Retinal pigment epithelial cell (primary cell): ENCODE measurements at regions not wholly inside any gene's neighbourhood (a gene's known extent, or its start where the extent isn't known, plus 50 kb on each side); places are given as distances from the start of the nearest gene placed in this dataset.

Experiments used
- DNase-seq: peaks from one replicate; pipeline ENCODE4 v3.0.0-alpha.2; 2010; ENCODE audit warnings: low read depth
- H3K4me3 ChIP-seq: 2 replicates; pipeline ENCODE4 v1.5.1; 2011; ENCODE audit warnings: mild to moderate bottlenecking, low read length, control low read depth, moderate library complexity
- CTCF ChIP-seq: conservative IDR thresholded peaks from 2 replicates; pipeline ENCODE4 v1.5.1; 2011; ENCODE audit warnings: low read depth, low read length, control low read depth, inconsistent platforms

- no peak overlapping the region for H3K4me3 ChIP-seq
- TF ChIP-seq CTCF = no peak
- no peak for DNase-seq
Measured at GRCh38 chr1:5394111-5394510, 598.1 kb downstream of the NPHP4 start.

- no peak for DNase-seq
- no peak for TF ChIP-seq CTCF
- H3K4me3 ChIP-seq = no peak overlapping the region
Measured at GRCh38 chr1:5393603-5394002, 598.6 kb downstream of the NPHP4 start.

GRCh38 chr1:5393146-5393545, 599.1 kb downstream of the NPHP4 start:
- no peak overlapping the region for H3K4me3 ChIP-seq
- TF ChIP-seq CTCF = no peak
- DNase-seq = no peak

GRCh38 chr1:5391725-5392124, 600.5 kb downstream of the NPHP4 start:
- no peak for DNase-seq
- no peak overlapping the region for H3K4me3 ChIP-seq
- no peak for TF ChIP-seq CTCF

- no peak overlapping the region for H3K4me3 ChIP-seq
- TF ChIP-seq CTCF = no peak
- no peak for DNase-seq
Measured at GRCh38 chr1:5390504-5390903, 601.7 kb downstream of the NPHP4 start.

- no peak for DNase-seq
- no peak overlapping the region for H3K4me3 ChIP-seq
- TF ChIP-seq CTCF = no peak
Measured at GRCh38 chr1:5389101-5389885, 602.9 kb downstream of the NPHP4 start.

GRCh38 chr1:5388622-5389021, 603.6 kb downstream of the NPHP4 start:
- H3K4me3 ChIP-seq = no peak overlapping the region
- TF ChIP-seq CTCF = no peak
- DNase-seq = no peak
